MCF 10A (cell line): ENCODE measurements at regions not wholly inside any gene's neighbourhood (a gene's known extent, or its start where the extent isn't known, plus 50 kb on each side); places are given as distances from the start of the nearest gene placed in this dataset.

ENCODE experiments used
- BruUV-seq: library from RNA; stranded (reverse); fragments of 400-500 nt; replicated peaks from 2 replicates; lab custom pipeline; 2021; lab: Mats Ljungman, UMichigan
- CTCF ChIA-PET: fragments of 300-600 bp; sonication (Branson Sonifier 250); formaldehyde crosslinking; extraction: SDS; loops from one replicate; lab custom pipeline; 2021; ENCODE audit warnings: antibody characterized with exemption, inconsistent platforms; lab: Yijun Ruan, JAX
- POLR2A ChIA-PET: fragments of 300-600, 350-650 bp; sonication (Branson Sonifier 250); formaldehyde crosslinking; extraction: SDS; loops from one replicate; lab custom pipeline; 2020; ENCODE audit warnings: antibody characterized with exemption, inconsistent platforms; lab: Yijun Ruan, JAX
- DNase-seq: peaks from one replicate; pipeline ENCODE4 v3.0.0-alpha.2; 2018; ENCODE audit not compliant: unreplicated experiment
- H3K27ac Mint-ChIP-seq: one replicate; pipeline ENCODE4 v1.8.0; 2022; ENCODE audit warnings: mild to moderate bottlenecking, low read depth, mixed read lengths; ENCODE audit not compliant: unreplicated experiment
- H3K27me3 Mint-ChIP-seq: one replicate; pipeline ENCODE4 v1.8.0; 2022; ENCODE audit warnings: mixed read lengths; ENCODE audit not compliant: insufficient read depth, unreplicated experiment
- H3K36me3 Mint-ChIP-seq: one replicate; pipeline ENCODE4 v1.8.0; 2022; ENCODE audit warnings: mild to moderate bottlenecking, moderate library complexity, mixed read lengths; ENCODE audit not compliant: insufficient read depth, unreplicated experiment
- H3K4me1 Mint-ChIP-seq: one replicate; pipeline ENCODE4 v1.8.0; 2022; ENCODE audit warnings: mixed read lengths; ENCODE audit not compliant: insufficient read depth, unreplicated experiment
- H3K4me3 Mint-ChIP-seq: one replicate; pipeline ENCODE4 v1.8.0; 2022; ENCODE audit warnings: mild to moderate bottlenecking, moderate library complexity, mixed read lengths; ENCODE audit not compliant: unreplicated experiment
- H3K9me3 Mint-ChIP-seq: one replicate; pipeline ENCODE4 v1.8.0; 2022; ENCODE audit warnings: mixed read lengths; ENCODE audit not compliant: unreplicated experiment
- intact Hi-C: fragments of 100-400 bp; cut with micrococcal nuclease; formaldehyde crosslinking; loops from 2 replicates; pipeline ENCODE4 v1.14.1; 2022
- TF ChIP-seq, protein P1 (sequence below): fragments of 200-600 bp; IDR thresholded peaks from one replicate; pipeline ENCODE4 v1.8.0; 2022; ENCODE audit warnings: antibody characterized with exemption, mild to moderate bottlenecking; ENCODE audit not compliant: unreplicated experiment

DNA sequence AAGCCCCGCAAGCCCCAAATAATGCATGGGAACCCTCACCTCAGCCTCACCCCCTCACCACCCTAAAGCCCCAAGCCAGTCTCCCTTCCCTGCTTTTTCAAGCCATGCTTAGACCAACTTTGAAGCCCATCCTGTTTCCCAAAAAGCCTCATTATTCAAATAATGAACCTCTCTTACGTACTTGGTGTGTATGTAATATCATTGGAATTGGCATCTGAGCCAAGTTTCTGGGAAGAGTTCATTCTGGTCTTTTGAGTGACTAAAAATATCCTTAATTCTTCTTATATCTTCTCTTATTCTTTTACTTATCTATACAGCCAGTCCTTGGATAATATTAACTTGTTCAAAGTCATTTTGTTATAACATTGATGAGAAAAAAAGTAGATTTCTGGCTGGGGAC, 875.8 kb upstream of the SLIT2 start:
- no TSS peak for BruUV-seq
- no peak for DNase-seq
- CTCF ChIA-PET: interaction anchor here (2.1 kb wide), 1 partner anchor 873 kb away, joined by 6 read pairs; no protein-coding TSS in a partner anchor
- POLR2A ChIA-PET: no interaction called here
- no peaks in the 10 kb centered on the region for H3K36me3 Mint-ChIP-seq
- peak overlapping the region; percentile 11 for H3K27ac Mint-ChIP-seq
- TF ChIP-seq, protein P1, sequence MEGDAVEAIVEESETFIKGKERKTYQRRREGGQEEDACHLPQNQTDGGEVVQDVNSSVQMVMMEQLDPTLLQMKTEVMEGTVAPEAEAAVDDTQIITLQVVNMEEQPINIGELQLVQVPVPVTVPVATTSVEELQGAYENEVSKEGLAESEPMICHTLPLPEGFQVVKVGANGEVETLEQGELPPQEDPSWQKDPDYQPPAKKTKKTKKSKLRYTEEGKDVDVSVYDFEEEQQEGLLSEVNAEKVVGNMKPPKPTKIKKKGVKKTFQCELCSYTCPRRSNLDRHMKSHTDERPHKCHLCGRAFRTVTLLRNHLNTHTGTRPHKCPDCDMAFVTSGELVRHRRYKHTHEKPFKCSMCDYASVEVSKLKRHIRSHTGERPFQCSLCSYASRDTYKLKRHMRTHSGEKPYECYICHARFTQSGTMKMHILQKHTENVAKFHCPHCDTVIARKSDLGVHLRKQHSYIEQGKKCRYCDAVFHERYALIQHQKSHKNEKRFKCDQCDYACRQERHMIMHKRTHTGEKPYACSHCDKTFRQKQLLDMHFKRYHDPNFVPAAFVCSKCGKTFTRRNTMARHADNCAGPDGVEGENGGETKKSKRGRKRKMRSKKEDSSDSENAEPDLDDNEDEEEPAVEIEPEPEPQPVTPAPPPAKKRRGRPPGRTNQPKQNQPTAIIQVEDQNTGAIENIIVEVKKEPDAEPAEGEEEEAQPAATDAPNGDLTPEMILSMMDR: no peak
- H3K4me3 Mint-ChIP-seq: no peak overlapping the region
- H3K27me3 Mint-ChIP-seq: no peaks in the 10 kb centered on the region
- H3K4me1 Mint-ChIP-seq: peaks cover 4% of the 10 kb centered on the region
- no peaks in the 10 kb centered on the region for H3K9me3 Mint-ChIP-seq
- intact Hi-C loops: no loop called here

DNA sequence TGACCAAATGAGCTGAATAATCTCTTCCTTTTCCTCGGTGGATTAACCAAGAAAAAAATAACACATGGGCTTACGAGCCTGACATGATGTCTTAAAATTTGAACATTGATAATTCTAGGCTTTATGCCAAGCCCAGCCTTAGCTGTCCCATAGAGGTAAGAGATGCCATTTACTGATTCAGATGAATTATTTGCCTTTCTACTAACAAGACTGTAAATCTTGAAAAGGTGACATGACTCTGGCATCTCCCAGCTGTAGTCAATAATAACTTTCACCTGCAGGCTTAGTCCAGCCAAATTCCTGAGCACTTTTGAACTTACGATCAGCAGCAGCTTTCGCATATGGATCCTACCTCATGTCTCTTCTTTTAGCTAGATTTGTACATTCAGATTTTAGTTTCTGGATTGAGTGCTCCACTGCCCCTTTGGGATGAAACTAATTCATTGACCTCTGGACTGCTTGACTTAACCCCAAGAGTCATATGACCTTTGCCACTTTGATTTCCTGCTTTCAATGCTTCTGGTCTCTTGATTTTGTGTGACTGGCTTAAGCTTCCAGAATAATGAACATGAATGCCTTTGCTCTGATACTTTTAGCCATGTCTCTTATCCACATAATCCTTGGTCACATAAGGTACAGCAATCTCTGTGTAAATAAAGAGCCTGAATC, 876.4 kb upstream of the SLIT2 start:
- ChIA-PET CTCF (interaction anchor here (0.5 to 2.1 kb wide), 4 partner anchors 36 to 873 kb away, joined by 3 to 6 read pairs (median 4); no protein-coding TSS in a partner anchor), POLR2A (no interaction called here)
- TF ChIP-seq, protein P1: no peak
- no peaks in the 10 kb centered on the region for H3K36me3 Mint-ChIP-seq
- no peaks in the 10 kb centered on the region for H3K27me3 Mint-ChIP-seq
- no peak overlapping the region for H3K4me3 Mint-ChIP-seq
- no peak overlapping the region for H3K27ac Mint-ChIP-seq
- DNase-seq: no peak
- intact Hi-C loops: no loop called here
- H3K9me3 Mint-ChIP-seq: no peaks in the 10 kb centered on the region
- no peaks in the 10 kb centered on the region for H3K4me1 Mint-ChIP-seq
- no TSS peak for BruUV-seq

DNA sequence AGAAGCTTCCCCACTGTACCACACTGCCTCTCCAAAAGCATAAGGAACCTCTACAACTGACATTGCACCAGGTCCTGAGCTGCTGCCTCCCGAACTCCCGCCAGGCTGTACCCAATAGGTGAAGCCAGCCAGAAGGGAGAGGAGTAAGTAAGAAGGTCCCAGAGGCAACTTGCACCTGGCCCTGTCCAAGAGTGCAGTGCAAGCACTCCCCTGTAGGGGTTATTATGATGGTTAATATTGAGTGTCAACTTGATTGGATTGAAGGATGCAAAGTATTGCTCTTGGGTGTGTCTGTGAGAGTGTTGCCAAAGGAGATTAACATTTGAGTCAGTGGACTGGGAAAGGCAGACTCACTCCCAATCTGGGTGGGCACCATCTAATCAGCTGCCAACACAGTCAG, 879.3 kb upstream of the SLIT2 start:
- no peaks in the 10 kb centered on the region for H3K4me1 Mint-ChIP-seq
- BruUV-seq: no TSS peak
- H3K27me3 Mint-ChIP-seq: no peaks in the 10 kb centered on the region
- POLR2A ChIA-PET: no interaction called here
- H3K36me3 Mint-ChIP-seq: no peaks in the 10 kb centered on the region
- CTCF ChIA-PET: interaction anchor here (0.6 kb wide), 1 partner anchor 1203 kb away, joined by 3 read pairs; no protein-coding TSS in a partner anchor
- H3K4me3 Mint-ChIP-seq: no peak overlapping the region
- intact Hi-C loops: no loop called here
- no peak overlapping the region for H3K27ac Mint-ChIP-seq
- TF ChIP-seq, protein P1: no peak
- no peaks in the 10 kb centered on the region for H3K9me3 Mint-ChIP-seq
- no peak for DNase-seq

DNA sequence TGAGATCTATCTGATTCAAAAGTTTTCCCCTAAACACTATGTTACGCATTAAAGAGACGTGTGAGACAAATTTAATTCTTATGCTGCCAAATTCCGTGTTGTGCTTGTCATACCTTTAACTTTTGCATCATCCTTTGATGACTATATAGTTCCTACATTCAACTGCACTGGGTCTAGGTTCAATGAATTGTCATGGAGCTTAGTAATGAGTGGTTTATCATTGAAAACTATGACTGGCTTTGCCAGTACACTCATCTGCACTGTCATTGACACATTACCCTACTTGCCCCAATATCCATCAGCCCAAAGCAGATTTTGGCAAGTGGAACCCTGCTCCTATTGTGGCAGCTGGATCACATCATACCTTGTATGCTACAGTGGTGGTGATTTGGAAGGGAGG, 882.9 kb upstream of the SLIT2 start:
- POLR2A ChIA-PET: no interaction called here
- Mint-ChIP-seq H3K27me3 (no peaks in the 10 kb centered on the region), H3K36me3 (no peaks in the 10 kb centered on the region), H3K4me1 (peaks cover 12% of the 10 kb centered on the region), H3K4me3 (no peak overlapping the region), H3K9me3 (no peaks in the 10 kb centered on the region), H3K27ac (no peak overlapping the region)
- no TSS peak for BruUV-seq
- CTCF ChIA-PET: no interaction called here
- DNase-seq: no peak
- TF ChIP-seq, protein P1: no peak
- intact Hi-C loops: no loop called here
